ENCODE measurements at regions not wholly inside any gene's neighbourhood (a gene's known extent, or its start where the extent isn't known, plus 50 kb on each side); places are given as distances from the start of the nearest gene placed in this dataset.

DNA sequence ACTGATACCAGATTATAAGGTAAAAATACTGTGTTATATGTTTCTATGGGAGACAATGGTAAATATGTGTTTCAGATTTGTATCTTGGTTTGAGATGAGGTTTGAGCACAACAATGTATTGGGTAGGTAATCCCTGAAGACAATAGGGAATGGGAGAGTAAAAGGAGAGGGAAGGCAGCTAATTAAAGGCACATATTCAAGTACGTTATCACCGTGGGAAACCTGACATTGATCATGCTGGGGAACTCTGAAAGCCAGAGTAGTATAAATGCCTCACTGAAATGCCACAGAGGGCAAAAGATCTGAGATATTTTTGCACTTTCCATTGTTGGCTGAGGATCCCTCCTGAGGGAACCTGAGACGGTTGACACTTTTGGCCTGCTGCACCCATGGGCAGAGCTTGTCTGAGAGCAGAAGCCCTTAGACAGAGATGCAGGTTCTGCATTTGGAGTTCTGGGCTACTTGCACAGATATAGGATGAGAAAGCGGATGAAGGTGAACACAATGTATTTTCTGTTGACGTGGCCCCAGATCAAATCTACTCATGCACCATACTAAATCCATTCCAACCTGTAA, 506.7 kb downstream of the PCDH18 start:
- Histone ChIP-seq H3K27me3 (ENCODE audit: low read depth) (no peaks in the 10 kb centered on the region), H3K27ac (no peak overlapping the region), H3K4me1 (no peaks in the 10 kb centered on the region), H3K36me3 (no peaks in the 10 kb centered on the region), H3K4me3 (no peak overlapping the region), H3K9me3 (no peaks in the 10 kb centered on the region)
- DNase-seq (no peak), ATAC-seq (no peak)
- TF ChIP-seq, protein P1, sequence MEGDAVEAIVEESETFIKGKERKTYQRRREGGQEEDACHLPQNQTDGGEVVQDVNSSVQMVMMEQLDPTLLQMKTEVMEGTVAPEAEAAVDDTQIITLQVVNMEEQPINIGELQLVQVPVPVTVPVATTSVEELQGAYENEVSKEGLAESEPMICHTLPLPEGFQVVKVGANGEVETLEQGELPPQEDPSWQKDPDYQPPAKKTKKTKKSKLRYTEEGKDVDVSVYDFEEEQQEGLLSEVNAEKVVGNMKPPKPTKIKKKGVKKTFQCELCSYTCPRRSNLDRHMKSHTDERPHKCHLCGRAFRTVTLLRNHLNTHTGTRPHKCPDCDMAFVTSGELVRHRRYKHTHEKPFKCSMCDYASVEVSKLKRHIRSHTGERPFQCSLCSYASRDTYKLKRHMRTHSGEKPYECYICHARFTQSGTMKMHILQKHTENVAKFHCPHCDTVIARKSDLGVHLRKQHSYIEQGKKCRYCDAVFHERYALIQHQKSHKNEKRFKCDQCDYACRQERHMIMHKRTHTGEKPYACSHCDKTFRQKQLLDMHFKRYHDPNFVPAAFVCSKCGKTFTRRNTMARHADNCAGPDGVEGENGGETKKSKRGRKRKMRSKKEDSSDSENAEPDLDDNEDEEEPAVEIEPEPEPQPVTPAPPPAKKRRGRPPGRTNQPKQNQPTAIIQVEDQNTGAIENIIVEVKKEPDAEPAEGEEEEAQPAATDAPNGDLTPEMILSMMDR (IDR thresholded peaks at IDR 0.05) = no peak
- intact Hi-C loops (cut with DNase I) = no loop called here

DNA sequence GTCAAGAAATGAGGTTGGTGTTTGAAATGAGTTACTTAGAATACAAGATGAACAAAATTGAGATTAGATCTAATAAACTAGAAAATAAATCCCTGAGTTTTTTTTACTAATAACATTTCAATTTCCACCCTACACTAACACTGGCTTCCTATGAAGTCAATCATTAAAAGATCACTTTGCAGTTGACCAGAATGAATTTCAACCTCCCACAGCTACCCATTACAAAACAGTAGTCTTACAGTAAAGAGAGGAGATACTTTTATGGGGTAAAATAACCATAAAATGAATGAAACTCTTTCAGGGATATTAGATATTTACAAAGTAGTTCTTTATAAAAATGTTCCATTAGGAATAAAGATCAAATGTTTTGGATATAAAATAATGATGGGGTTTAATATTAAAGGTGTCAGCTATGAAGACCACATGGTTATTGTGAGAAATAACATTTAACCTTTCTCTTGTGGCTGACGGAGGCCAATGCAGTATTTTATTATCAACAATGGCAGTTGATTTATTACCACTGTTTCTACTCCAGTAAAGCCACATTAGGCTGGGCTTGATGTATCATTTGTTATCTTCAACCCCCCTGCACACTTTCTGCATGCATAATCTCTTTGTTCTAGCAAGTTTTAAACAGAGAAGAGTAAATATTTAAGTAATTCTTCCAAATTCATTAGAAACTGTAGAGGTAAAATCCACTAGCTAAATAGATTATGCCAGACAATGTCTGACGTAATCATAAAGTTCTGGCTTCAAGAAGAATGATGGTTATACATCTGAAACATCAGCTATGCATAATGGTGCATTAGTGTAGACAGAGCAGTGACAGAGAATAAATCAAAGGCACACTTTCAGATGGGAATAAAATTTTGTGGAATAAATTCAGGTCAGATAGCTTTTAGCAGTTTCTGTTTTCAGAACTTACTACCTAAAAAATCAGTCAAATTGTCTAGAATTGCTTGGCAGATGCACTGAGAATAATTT, 516.6 kb downstream of the PCDH18 start:
- H3K27ac ChIP-seq = no peak overlapping the region
- TF ChIP-seq, protein P1 (IDR thresholded peaks at IDR 0.05) = no peak
- H3K9me3 ChIP-seq = no peaks in the 10 kb centered on the region
- no peaks in the 10 kb centered on the region for H3K36me3 ChIP-seq
- no peaks in the 10 kb centered on the region for H3K27me3 ChIP-seq (ENCODE audit: low read depth)
- ATAC-seq (no peak), DNase-seq (no peak)
- intact Hi-C loops (cut with DNase I) = no loop called here
- H3K4me1 ChIP-seq = no peaks in the 10 kb centered on the region
- H3K4me3 ChIP-seq = no peak overlapping the region

GRCh38 chr4:137000432-137000831, 531.9 kb downstream of the PCDH18 start:
- intact Hi-C loops (cut with DNase I) = no loop called here
- peaks cover 7% of the 10 kb centered on the region for H3K9me3 ChIP-seq
- H3K27me3 ChIP-seq (ENCODE audit: low read depth) = no peaks in the 10 kb centered on the region
- H3K4me1 ChIP-seq = no peaks in the 10 kb centered on the region
- ATAC-seq (no peak), DNase-seq (peak; percentile 13)
- no peak overlapping the region for H3K4me3 ChIP-seq
- no peaks in the 10 kb centered on the region for H3K36me3 ChIP-seq
- TF ChIP-seq, protein P1 (IDR thresholded peaks at IDR 0.05) = no peak
- H3K27ac ChIP-seq = no peak overlapping the region

DNA sequence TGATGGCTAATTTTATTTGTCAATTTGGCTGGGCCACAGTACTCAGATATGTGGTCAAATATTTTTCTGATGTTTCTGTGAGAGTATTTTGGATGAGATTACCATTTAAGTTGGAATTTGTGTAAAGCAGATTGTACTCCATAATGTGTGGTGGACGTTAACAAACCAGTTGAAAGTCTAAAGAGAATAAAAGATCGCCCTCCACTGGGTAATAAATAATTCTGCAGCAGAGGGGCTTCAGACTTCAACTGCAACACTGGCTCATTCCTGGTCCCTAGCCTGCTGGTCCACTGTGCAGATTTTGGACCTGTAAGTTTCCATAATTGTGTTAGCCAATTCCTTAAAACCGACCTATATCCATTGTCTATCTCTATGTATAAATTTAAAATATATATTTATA, 540.3 kb downstream of the PCDH18 start:
- Histone ChIP-seq H3K4me1 (no peaks in the 10 kb centered on the region), H3K27ac (no peak overlapping the region), H3K36me3 (no peaks in the 10 kb centered on the region), H3K27me3 (ENCODE audit: low read depth) (no peaks in the 10 kb centered on the region), H3K9me3 (no peaks in the 10 kb centered on the region), H3K4me3 (no peak overlapping the region)
- intact Hi-C loops (cut with DNase I) = no loop called here
- TF ChIP-seq, protein P1 (IDR thresholded peaks at IDR 0.05) = no peak
- no peak for DNase-seq
- ATAC-seq = no peak

DNA sequence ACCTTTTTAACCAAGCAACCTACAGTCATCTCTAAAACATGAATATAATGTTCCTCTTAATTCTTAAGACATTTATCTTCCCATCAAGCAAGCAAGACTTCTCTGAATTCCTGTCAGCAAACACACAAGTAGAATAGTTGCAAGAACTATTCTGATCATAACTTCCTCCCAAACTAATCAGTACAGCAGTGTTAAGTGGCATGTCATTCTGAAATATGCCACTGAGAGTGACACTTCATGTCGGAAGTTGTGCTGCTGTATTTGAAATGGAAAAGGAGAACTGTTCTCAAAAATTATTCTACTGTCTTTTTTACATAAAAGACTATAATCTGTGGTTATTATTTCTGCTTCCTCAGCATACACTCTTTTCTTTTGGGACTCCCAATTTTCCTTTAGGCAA, 546.6 kb downstream of the PCDH18 start:
- H3K27me3 ChIP-seq (ENCODE audit: low read depth) = no peaks in the 10 kb centered on the region
- TF ChIP-seq, protein P1 (IDR thresholded peaks at IDR 0.05) = no peak
- no peaks in the 10 kb centered on the region for H3K9me3 ChIP-seq
- DNase-seq (no peak), ATAC-seq (no peak)
- intact Hi-C loops (cut with DNase I) = no loop called here
- no peak overlapping the region for H3K4me3 ChIP-seq
- no peak overlapping the region for H3K27ac ChIP-seq
- H3K36me3 ChIP-seq = no peaks in the 10 kb centered on the region
- no peaks in the 10 kb centered on the region for H3K4me1 ChIP-seq

Data from lower lobe of right lung (tissue), 2 donors.